OCI-LY7 (cell line): ENCODE measurements at regions not wholly inside any gene's neighbourhood (a gene's known extent, or its start where the extent isn't known, plus 50 kb on each side); places are given as distances from the start of the nearest gene placed in this dataset.
"Not testable (repeated sequence)": the region's sequence is repeated elsewhere in the genome, so short reads cannot be mapped to it uniquely, and the experiment has no call there.

Experiments
- BruUV-seq: library from RNA; stranded (reverse); fragments of 400-500 nt; replicated peaks from 2 replicates; lab custom pipeline; 2021; lab: Mats Ljungman, UMichigan
- CTCF ChIA-PET: fragments of 300-600 bp; sonication (Branson Sonifier 250); formaldehyde crosslinking; loops from one replicate; lab custom pipeline; 2022; ENCODE audit warnings: antibody characterized with exemption; ENCODE audit not compliant: unreplicated experiment; lab: Charles Lee
- POLR2A ChIA-PET: fragments of 300-600 bp; sonication (Branson Sonifier 250); formaldehyde crosslinking; loops from one replicate; lab custom pipeline; 2022; ENCODE audit warnings: antibody characterized with exemption; lab: Charles Lee
- DNase-seq: peaks from one replicate; pipeline ENCODE4 v3.0.0-alpha.2; 2015; ENCODE audit warnings: low spot score
- H2AFZ ChIP-seq: fragments of 200-600 bp; sonication (generic), shearing (Covaris generic); 2 replicates; pipeline ENCODE4 v1.6.1; 2014; ENCODE audit warnings: mild to moderate bottlenecking, antibody characterized with exemption, low read length, moderate library complexity
- H3K27ac ChIP-seq: fragments of 200-600 bp; sonication (generic); 2 replicates; pipeline ENCODE4 v1.5.1; 2014; ENCODE audit warnings: mixed run types, low read depth, mild to moderate bottlenecking, moderate library complexity, low read length, inconsistent platforms; ENCODE audit not compliant: poor library complexity, severe bottlenecking
- H3K36me3 ChIP-seq: fragments of 200-600 bp; sonication (generic); 2 replicates; pipeline ENCODE4 v1.6.1; 2014; ENCODE audit warnings: mild to moderate bottlenecking, antibody characterized with exemption, low read length, moderate library complexity, mixed read lengths; ENCODE audit not compliant: insufficient read depth
- H3K4me1 ChIP-seq: fragments of 200-600 bp; sonication (generic); 2 replicates; pipeline ENCODE4 v1.5.1; 2014; ENCODE audit warnings: mild to moderate bottlenecking, low read length; ENCODE audit not compliant: insufficient read depth, poor library complexity, severe bottlenecking
- H3K4me2 ChIP-seq: fragments of 200-600 bp; sonication (generic); 2 replicates; pipeline ENCODE4 v1.6.1; 2014; ENCODE audit warnings: mild to moderate bottlenecking, low read length
- H3K4me3 ChIP-seq: fragments of 200-600 bp; sonication (generic); 2 replicates; pipeline ENCODE4 v1.5.1; 2014; ENCODE audit warnings: mild to moderate bottlenecking, low read depth, low read length; ENCODE audit not compliant: poor library complexity, severe bottlenecking
- H3K79me2 ChIP-seq: fragments of 200-600 bp; sonication (generic); 2 replicates; pipeline ENCODE4 v1.6.1; 2016; ENCODE audit warnings: low read depth, mild to moderate bottlenecking, low read length, moderate library complexity, mixed read lengths; ENCODE audit not compliant: insufficient read depth
- H3K9me2 ChIP-seq: fragments of 200-600 bp; sonication (generic); 2 replicates; pipeline ENCODE4 v1.6.1; 2016; ENCODE audit warnings: mild to moderate bottlenecking, low read length, mixed read lengths; ENCODE audit not compliant: insufficient read depth
- H3K9me3 ChIP-seq: fragments of 200-600 bp; sonication (generic); 2 replicates; pipeline ENCODE4 v1.6.1; 2014; ENCODE audit warnings: mild to moderate bottlenecking, mixed run types, low read length, mixed read lengths
- H4K20me1 ChIP-seq: fragments of 200-600 bp; sonication (generic); 2 replicates; pipeline ENCODE4 v1.6.1; 2014; ENCODE audit warnings: mild to moderate bottlenecking, antibody characterized with exemption, low read length, moderate library complexity, mixed read lengths; ENCODE audit not compliant: insufficient read depth
- CTCF ChIP-seq: fragments of 200-600 bp; sonication (generic); conservative IDR thresholded peaks from 2 replicates; pipeline ENCODE4 v1.5.1; 2014; ENCODE audit warnings: mild to moderate bottlenecking, antibody characterized with exemption, low read length, moderate library complexity, mixed read lengths
- EZH2phosphoT487 ChIP-seq: fragments of 200-600 bp; sonication (generic); IDR thresholded peaks from 2 replicates; pipeline ENCODE4 v1.6.1; 2018; ENCODE audit warnings: low read depth, borderline replicate concordance, mild to moderate bottlenecking, mixed run types, antibody characterized with exemption, low read length, moderate library complexity, mixed read lengths
- intact Hi-C: fragments of 100-400 bp; cut with micrococcal nuclease; formaldehyde crosslinking; loops from one replicate; pipeline ENCODE4 v1.10.0; 2022; ENCODE audit not compliant: unreplicated experiment

- no TSS peak for BruUV-seq
- no peak for TF ChIP-seq EZH2phosphoT487
- no peak for TF ChIP-seq CTCF
- Histone ChIP-seq H3K9me2 (no peaks in the 10 kb centered on the region), H3K4me1 (no peaks in the 10 kb centered on the region), H3K79me2 (no peaks in the 10 kb centered on the region), H3K4me2 (no peak overlapping the region), H3K27ac (no peak overlapping the region), H3K4me3 (no peak overlapping the region), H2AFZ (no peak overlapping the region), H4K20me1 (no peaks in the 10 kb centered on the region), H3K9me3 (no peaks in the 10 kb centered on the region), H3K36me3 (no peaks in the 10 kb centered on the region)
- ChIA-PET POLR2A (interaction anchor here (0.6 to 1.3 kb wide), 2 partner anchors 12 to 453 kb away, joined by 3 to 6 read pairs; no protein-coding TSS in a partner anchor), CTCF (no interaction called here)
- intact Hi-C loops: no loop called here
- DNase-seq: no peak
These were observed 138.3 kb upstream of the SNX7 start for GRCh38 chr1:98523256-98523655.

- intact Hi-C loops: no loop called here
- Histone ChIP-seq H2AFZ (no peak overlapping the region), H3K79me2 (no peaks in the 10 kb centered on the region), H3K4me2 (no peak overlapping the region), H3K27ac (no peak overlapping the region), H3K4me1 (no peaks in the 10 kb centered on the region), H3K36me3 (no peaks in the 10 kb centered on the region), H4K20me1 (no peaks in the 10 kb centered on the region), H3K9me2 (no peaks in the 10 kb centered on the region), H3K4me3 (no peak overlapping the region), H3K9me3 (no peaks in the 10 kb centered on the region)
- no peak for DNase-seq
- no TSS peak for BruUV-seq
- CTCF ChIA-PET: no interaction called here
- POLR2A ChIA-PET: interaction anchor here (1.1 to 1.6 kb wide), 2 partner anchors 28 to 71 kb away, joined by 3 to 4 read pairs; no protein-coding TSS in a partner anchor
- TF ChIP-seq EZH2phosphoT487 (no peak), CTCF (no peak)
These were observed 145.2 kb upstream of the SNX7 start for GRCh38 chr1:98516306-98516705.

DNA sequence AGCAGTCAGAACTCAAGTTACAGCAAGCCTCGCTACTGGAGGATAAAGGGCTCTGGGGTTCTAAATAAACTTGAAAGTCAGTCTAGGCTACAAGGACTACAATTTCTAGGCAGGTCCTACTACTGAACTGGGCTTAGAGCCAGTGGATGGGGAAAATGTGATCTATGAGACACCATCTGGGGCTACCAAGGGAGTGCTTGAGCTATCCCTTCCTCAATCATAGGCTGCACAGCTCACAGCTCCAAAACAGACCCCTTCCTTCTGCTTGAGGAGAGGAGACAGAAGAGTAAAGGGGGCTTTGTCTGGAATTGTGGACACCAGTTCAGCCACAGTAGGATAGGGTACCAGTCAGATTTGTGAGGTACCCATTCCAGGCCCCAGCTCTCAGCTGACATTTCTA, 145.8 kb upstream of the SNX7 start:
- H3K4me3 ChIP-seq: no peak overlapping the region
- no peaks in the 10 kb centered on the region for H3K9me2 ChIP-seq
- H2AFZ ChIP-seq: no peak overlapping the region
- H3K9me3 ChIP-seq: no peaks in the 10 kb centered on the region
- no peak overlapping the region for H3K4me2 ChIP-seq
- no TSS peak for BruUV-seq
- no peak for DNase-seq
- no peaks in the 10 kb centered on the region for H3K79me2 ChIP-seq
- H3K27ac ChIP-seq: no peak overlapping the region
- TF ChIP-seq EZH2phosphoT487 (no peak), CTCF (no peak)
- intact Hi-C loops: no loop called here
- CTCF ChIA-PET: no interaction called here
- H4K20me1 ChIP-seq: no peaks in the 10 kb centered on the region
- H3K36me3 ChIP-seq: no peaks in the 10 kb centered on the region
- H3K4me1 ChIP-seq: no peaks in the 10 kb centered on the region
- POLR2A ChIA-PET: interaction anchor here (1.6 kb wide), 1 partner anchor 29 kb away, joined by 3 read pairs; no protein-coding TSS in a partner anchor

- H3K36me3 ChIP-seq, H3K4me1 ChIP-seq, H4K20me1 ChIP-seq, H3K4me3 ChIP-seq, H2AFZ ChIP-seq, H3K9me3 ChIP-seq, intact Hi-C loops, DNase-seq, BruUV-seq, H3K27ac ChIP-seq, CTCF ChIA-PET, H3K4me2 ChIP-seq, H3K9me2 ChIP-seq, POLR2A ChIA-PET, H3K79me2 ChIP-seq: not testable (repeated sequence)
These were observed 149.3 kb upstream of the SNX7 start for GRCh38 chr1:98512216-98512615.
